HTR-8/SVneo (cell line): ENCODE measurements at regions not wholly inside any gene's neighbourhood (a gene's known extent, or its start where the extent isn't known, plus 50 kb on each side); places are given as distances from the start of the nearest gene placed in this dataset.

Source experiments
- DNase-seq: peaks from one replicate; pipeline ENCODE4 v3.0.0; 2011; ENCODE audit warnings: low spot score, mixed read lengths; ENCODE audit not compliant: insufficient read length
- FAIRE-seq: peaks from 2 replicates; lab custom pipeline; 2011; peaks lifted over from hg19 to GRCh38; lab: Jason Lieb, UNC

DNA sequence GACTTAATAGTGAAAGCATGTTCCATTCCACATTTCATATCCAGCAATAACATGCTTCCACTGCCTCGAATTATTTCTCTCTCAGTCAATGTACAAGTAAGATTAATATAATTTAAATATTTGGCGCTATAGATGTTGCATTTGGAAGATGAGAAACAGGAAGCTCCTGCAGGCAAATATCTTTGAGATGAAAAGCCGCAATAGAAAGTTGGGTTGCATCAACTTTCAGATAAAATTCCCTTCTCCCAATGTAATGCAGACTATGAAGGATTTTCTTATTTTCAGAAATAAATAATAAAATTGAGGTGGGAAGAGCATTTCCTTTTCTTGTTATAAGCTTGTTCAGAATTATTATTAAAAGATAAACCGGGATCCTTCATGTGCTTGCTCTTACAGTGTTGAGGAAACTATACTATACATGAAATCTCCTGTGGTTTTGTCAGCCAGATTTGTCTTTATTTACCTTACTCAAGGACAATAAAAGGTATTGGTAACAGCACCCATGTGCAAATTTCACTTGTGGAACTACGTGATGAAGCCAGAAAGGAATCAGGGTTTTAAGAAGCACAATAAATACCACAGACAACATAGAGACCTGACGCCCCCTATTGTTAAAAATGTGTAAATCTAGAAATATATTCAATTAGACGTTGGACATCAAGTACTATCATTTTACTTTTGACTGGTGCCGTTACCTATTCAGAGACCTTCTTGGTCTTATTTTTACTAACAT lies 307.0 kb downstream of the ARPP21 start:
- DNase-seq (no peak), FAIRE-seq (no peak)

DNA sequence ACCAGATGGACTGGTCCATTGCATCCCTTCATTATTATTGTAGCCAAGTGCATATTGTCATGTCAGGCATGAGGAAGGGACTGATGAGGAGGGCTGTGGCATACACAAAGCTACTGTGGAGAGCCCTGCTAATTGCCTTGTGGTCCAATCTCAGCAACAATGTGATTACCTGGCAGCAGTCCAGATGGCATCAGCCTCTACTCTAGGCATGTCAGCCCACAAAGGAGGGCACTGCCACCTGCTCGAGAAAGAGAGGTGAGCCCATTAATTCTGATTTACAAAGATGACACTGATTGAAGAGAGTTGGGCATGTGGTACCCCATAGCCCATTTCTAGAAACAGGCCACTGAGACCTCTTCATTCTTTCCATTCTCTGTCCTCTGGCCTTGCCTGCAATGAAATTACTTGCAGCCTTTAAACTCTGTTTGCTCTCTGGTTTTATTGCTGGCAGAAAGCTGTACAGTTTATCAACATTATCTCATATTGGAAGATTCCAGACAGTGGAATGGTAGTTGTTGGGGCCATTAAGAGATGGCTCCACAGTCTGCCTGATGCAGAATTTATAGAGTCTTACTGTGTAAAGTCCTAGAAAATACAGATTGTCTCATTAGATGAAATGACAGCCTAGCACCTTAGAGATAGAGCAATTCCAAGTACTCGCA lies 307.7 kb downstream of the ARPP21 start:
- DNase-seq (no peak), FAIRE-seq (no peak)

DNA sequence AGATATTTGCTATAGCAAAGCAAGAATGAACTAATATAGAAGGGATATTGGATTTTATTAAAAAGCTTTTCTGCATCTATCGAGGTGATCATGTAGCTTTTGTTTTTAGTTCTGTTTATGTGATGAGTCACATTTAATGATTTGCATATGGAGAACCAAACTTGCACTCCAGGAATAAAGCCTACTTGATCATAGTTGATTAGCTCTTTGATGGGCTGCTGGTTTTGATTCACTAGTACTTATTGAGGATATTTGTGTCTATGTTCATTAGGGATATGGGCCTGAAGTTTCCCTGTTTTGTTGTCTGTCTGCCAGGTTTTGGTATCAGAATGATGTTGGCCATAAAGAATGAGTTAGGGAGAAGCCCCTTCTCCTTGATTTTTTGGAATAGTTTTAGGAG lies 310.7 kb downstream of the ARPP21 start:
- FAIRE-seq (no peak), DNase-seq (no peak)

DNA sequence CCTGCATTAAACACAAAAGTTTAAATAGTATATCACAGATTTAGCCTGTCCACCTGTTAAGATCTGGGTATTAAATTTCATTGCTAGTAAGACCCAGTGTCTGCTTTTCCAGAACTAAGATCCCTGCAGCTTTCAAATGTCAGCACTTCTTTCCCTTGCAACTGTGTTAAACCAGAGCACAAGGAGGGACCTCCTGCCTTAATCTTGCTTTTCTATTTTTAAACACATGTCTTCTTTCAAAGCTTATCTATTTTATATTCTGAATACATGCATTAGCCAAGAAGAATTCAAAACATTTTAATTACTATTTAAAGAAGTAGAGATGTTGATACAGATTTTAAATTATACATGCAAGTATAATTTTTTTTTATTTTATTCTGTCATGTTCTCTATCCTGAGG lies 315.1 kb downstream of the ARPP21 start:
- DNase-seq (no peak), FAIRE-seq (no peak)

DNA sequence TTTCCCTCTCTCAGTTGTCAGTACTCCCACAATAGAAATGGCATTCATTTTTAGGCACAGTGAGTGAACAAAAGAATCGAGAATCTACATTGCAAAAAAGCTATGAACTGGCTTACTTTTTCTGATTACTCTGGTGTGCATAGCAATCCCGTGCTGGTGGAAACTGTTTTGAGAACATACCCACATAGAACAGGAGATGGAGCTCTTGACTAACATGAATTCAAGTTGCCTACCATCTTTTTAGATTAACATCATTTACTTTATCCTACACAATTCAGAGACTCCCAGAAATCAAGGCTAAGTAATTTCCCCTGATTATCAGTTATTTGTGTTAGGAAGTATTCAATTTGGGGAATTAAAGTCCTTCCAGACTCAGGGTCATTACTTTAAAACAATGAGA lies 326.6 kb downstream of the ARPP21 start:
- DNase-seq (no peak), FAIRE-seq (no peak)

DNA sequence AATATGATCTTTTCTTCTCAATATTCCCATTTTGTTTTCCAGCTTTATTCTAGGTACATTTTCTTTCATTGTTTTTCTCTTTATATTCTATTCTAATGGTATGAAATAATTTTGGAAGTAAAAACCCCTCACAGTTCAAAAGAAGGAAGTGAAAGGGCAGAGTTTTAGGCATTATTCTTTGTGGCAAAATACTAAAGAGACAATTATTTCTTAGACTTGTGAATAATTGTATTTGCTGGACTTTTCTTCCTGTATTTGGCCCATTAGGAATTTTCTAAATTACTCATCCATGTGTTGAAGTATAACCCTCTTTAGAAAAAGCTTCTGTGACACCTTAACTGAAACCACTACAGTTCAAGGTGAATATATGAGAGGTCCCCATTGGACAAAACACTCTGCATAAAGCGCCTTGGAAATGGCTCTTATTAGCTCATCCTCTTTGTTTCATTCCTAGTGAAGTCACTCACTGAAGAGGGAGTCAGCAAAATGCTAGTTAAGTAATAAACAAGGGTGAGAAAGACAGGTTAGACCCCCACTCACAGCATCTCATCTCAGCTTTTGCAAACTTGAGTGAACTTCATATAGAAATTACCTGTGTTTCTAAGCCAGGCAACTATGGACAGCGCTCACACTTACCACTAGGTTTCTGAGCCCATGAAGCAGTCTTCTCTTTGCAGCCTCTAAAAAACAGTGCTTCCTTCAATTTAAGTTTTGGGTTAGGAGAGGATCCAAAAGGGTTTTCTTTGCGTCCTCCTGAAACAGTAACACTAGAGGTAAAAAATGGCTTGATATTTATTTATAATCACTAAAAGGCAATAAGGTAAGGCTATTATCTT lies 327.5 kb downstream of the ARPP21 start:
- no peak for FAIRE-seq
- no peak for DNase-seq

DNA sequence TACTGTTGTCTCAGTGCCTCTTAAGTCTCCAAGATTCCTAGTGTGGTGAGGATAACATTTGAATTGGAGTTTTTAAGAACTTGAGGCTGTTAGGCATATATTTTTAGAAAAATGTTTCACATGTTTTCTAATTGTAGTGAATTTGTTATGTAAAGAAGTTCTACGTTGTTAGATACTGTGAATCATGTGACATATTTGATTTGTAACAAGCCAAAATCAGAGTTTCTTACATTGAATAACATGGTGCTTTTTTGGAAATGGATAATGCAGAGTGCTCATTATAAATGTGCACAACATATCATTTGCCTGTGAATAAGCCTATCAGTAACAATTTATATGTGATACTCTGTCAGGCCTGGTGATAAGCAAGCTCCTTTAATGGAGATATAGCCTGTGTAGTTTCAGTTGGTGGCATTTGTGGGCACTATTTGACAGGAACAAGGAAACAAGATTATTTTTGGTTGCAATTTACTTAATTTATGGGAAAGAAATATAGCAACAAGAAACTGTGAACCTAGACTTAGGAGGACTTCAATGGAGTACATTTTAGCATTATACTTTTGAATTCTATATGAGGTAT lies 328.8 kb downstream of the ARPP21 start:
- DNase-seq (no peak), FAIRE-seq (no peak)

DNA sequence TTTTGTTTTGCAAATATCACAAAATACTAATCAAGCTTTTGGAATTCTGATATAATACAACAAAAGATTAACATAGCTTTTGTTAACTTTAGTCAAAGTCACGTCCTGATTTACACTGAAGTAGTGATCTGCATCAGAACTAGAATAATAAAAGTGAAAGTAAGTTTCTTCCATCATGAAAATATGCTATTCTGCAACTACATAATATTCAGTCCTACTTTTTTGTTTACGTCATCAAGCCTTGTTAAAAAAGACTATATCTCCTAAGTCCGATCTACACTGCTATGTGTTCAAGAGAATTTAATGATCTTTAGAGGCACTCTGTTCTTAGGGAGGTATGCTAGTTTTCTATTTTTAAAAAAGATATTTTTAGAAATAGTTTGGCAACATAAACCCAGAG lies 330.1 kb downstream of the ARPP21 start:
- no peak for FAIRE-seq

DNA sequence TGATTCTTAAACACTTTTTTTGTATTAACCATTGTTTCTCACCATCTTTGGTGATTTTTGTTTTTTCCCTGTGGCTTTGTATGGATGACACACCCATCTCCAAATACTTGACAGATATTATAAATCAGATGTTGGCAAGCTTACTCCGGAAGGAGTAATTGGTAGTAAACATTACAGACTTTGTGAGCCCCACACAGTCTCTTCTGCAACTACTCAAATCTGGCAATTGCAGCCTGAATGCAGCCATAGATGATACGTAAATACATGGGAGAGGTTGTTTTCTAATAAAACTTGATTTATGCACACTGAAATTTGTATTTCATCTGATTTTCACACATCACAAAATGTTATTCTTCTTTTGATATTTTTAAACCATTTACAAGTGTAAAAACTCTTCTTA lies 331.5 kb downstream of the ARPP21 start:
- no peak for DNase-seq

More for the DNA sequence above, 330.1 kb downstream of the ARPP21 start:
- DNase-seq = no peak

DNA sequence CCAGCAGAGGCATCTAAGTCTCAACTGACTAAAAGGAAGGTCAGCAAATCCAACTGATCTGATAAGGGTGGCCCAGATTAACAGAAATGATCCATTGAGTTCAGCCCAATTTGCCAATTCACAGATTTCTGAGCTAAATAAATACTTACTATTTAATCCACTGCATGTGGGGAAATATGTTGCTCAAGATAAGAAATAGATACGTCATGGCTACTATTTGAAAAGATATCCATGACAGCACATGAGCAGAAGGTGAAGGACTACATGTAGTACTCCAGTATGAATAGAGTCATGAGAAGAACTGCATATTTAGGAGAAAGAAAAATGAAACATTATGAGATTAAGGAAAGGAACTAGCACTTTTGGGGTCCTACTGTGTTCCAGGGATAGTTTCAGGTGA lies 332.4 kb downstream of the ARPP21 start:
- FAIRE-seq (no peak), DNase-seq (no peak)

More for the DNA sequence above, 331.5 kb downstream of the ARPP21 start:
- no peak for FAIRE-seq

DNA sequence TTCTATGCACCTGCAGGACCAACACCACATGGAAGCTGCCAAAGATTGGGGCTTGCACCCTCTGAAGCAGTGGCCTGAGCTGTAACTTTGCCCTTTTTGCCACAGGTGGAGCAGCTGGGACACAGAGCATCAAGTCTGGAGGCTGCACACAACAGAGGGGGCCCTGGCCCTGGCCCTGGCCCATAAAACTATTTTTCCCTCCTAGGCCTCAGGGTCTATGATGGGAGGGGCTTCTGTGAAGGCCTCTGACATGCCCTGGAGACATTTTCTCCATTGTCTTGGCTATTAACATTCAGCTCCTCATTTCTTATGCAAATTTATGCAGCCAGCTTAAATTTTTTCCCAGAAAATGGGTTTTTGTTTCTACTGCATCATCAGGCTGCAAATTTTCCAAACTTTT lies 335.5 kb downstream of the ARPP21 start:
- FAIRE-seq (no peak), DNase-seq (no peak)

DNA sequence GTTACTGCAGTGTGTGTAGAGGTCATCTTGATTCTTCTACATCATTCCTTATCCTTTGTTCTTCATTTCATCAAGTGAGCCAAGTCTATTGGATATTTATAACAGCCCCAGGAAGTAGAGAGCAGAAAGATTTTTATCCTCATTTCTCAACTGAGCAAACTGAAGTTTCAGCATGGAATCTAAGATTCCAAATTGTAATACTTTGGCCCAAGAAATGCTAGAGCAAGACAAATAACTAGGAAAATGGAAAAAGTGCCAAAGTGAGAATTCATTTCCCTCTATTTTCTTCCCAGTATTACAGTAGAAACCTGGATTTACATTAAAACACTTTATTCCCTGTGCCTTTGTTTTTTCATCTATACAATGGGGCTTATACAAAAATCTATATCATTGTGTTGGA lies 346.8 kb downstream of the ARPP21 start:
- DNase-seq (no peak), FAIRE-seq (no peak)

DNA sequence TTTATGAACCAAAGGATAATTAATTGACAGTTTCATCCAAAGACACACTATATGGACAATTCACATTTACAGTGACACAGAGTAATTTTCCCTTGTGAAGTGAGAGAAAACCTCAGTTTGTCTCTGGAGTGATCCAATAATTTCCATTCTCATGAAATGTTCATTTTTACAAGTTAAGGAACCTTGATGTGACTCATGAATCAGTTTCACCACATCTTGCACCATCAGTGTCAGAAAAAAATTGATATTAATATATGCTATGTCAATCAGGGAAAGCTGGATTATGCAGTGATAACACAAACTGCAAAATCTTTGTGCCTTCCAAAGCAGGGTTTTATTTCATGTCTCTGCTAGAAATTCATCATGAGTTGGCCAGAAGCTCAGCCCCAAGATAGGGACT lies 348.1 kb downstream of the ARPP21 start:
- DNase-seq (no peak), FAIRE-seq (no peak)

DNA sequence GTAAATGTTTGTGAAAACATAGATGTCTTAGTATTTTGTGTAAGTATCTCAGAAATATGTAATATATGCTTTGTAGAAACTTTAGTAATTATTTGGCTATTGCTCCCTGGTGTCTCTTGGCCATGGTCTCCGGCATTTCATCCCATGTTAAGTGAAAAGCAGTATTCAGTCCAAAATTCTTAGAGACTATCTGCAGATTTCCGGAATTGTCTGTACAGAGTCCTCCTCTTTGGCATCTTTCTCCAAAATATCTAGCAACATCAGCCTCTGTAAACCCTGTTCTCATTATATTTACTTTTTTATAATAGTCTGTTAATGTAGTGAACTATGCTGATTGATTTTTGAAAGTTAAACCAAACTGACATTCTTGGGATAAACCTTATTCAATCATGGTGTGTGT lies 352.7 kb downstream of the ARPP21 start:
- FAIRE-seq = no peak

DNA sequence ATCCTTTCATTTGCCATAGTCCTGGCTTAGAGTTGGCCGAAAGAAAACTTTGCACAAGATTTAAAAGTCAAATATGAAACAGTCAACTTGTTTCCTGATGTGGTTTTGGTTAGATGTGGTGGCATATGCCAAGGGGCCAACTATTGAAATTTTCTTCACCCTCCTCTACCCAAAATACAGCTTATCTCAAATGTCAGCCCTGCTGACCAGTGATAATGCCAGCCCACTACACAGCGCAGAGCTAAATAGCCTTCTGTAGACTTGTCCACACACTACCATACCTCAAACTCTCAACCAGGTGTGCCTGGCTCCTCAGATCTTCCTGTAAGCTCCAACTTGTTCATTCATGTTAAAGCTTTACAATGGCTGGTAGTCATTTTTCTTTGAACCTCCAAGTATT lies 368.5 kb upstream of the STAC start:
- no peak for FAIRE-seq
- no peak for DNase-seq

More for the DNA sequence above, 352.7 kb downstream of the ARPP21 start:
- no peak for DNase-seq

DNA sequence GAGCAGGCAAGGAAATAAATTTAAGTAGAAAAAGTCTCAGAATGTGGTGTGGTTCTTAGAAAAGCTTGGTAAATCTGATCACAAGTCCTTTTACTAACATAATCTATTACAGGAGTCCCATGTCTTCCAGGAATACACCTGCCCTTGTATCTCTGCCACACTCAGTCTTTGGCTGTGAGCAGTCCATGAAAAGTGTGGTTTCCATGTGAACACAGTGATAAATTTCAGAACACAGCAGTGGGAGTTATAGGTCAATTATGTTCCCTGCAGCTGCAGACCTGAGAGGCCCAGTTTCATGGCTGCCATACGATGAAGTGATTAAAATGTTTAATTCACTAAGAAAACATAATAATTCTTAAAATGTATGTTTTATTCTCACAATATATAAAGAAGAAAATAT lies 366.9 kb upstream of the STAC start:
- no peak for DNase-seq
- FAIRE-seq = no peak

DNA sequence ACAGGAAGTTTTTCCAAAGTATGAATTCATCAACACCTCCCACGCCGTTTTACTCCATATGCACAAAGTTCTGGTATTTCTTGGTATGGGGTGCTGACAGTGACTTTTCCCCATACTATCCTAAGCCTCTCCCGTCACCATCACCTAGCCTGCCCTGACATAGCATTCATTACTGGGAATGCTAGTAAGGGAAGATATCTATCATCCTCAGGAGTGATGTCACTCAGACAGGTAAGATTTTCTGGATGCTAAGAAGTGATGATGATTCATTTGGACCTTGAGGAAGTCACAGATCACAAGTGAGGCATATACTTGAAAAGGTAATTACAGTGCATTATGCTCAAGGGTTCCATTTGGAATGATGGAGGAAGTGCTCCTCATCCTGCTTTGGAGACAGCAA lies 355.1 kb upstream of the STAC start:
- DNase-seq (no peak), FAIRE-seq (no peak)

DNA sequence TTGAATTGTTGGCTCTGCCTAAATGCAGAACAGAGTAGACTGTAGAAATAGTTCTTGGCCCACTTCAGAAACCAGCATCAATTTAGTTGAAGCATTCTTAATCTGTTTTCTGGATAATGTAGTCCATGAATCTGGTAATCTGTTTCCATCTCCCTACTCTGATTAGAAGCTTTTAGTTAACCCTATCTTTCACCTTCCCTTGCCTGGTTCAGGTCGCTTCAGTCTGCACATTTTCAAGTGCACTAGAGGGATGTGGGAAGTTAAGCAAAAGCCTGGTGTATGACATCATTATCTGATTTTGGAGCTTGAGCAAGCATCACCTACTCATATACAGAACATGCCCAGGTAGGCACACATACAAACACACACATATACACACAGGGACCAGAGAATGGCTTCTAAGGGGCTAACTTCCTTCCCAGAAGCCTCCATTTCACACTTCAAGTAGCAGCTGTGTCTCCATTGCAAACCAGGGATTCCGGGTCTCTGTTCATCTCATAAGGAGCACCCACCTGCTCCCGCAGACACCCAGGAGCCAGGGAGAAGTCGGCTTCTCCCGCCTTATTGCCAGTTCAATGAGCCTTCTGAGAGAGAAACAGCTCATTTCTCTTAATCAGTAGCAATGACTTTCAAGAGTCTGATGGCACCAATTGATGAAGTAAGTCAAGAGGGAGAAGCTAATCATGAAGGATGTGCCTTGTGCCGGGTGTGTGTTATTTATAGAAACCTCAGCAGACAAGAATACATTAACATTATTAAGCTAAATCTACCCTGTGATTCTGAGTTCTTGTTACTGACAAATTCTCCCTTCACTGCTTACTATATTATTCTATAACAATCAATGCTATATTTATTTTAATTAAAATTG lies 347.9 kb upstream of the STAC start:
- FAIRE-seq (no peak), DNase-seq (no peak)

DNA sequence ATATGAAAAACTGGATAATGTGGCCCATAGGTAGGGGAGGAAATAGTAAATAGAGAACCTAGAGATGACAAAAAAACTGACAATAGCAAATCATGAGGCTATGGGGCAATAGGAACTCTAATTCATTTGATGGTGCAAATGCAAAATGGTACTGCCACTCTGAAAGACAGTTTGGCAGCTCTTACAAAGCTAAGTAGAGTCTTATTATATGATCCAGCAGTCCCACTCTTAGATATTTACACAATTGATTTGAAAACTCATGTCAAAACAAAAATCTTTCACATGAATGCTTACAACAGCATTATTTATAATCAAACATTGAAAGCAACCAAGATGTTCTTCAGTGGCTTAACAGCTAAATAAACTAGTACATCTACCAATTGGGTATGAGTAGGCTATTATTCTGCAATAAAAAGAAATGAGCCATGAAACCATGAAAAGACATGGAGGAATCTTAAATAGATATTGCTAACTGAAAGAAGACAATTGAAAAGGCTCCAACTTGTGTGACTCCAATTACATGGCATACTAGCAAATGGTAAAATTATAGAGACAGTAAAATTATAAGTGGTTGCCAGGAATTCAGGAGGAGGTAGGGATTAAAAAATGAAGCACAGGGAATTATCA lies 321.8 kb upstream of the STAC start:
- DNase-seq = no peak
- FAIRE-seq = no peak
